Keratinocyte (primary cell): ENCODE measurements at regions not wholly inside any gene's neighbourhood (a gene's known extent, or its start where the extent isn't known, plus 50 kb on each side); places are given as distances from the start of the nearest gene placed in this dataset.

Experiments
- DNase-seq: peaks from one replicate; pipeline ENCODE4 v3.0.0-alpha.2; 2011; ENCODE audit warnings: low read depth, missing footprints, low spot score
- FAIRE-seq: peaks from 2 replicates; lab custom pipeline; 2011; peaks lifted over from hg19 to GRCh38; lab: Jason Lieb, UNC
- H2AFZ ChIP-seq: 2 replicates; pipeline ENCODE4 v1.6.0; 2012; ENCODE audit warnings: low read length, control low read depth, inconsistent platforms; ENCODE audit not compliant: control insufficient read depth
- H3K27ac ChIP-seq: 2 replicates; pipeline ENCODE4 v1.5.1; 2011; ENCODE audit warnings: low read length; ENCODE audit not compliant: control insufficient read depth, insufficient read depth
- H3K27me3 ChIP-seq: 3 replicates; pipeline ENCODE4 v1.6.0; 2011; ENCODE audit warnings: low read length; ENCODE audit not compliant: control insufficient read depth, insufficient read depth; ENCODE audit errors: extremely low read depth
- H3K36me3 ChIP-seq, 2 experiments: 2 replicates in 1 of 2; 3 replicates in 1 of 2; pipeline ENCODE4 v1.5.1; 2011; ENCODE audit warnings: low read length in 2 of 2, mild to moderate bottlenecking in 1 of 2; ENCODE audit not compliant: control insufficient read depth in 2 of 2, insufficient read depth in 2 of 2; ENCODE audit errors: extremely low read depth in 1 of 2
- H3K4me1 ChIP-seq: 3 replicates; pipeline ENCODE4 v1.5.1; 2011; ENCODE audit warnings: low read length; ENCODE audit not compliant: control insufficient read depth, insufficient read depth; ENCODE audit errors: extremely low read depth
- H3K4me2 ChIP-seq: 3 replicates; pipeline ENCODE4 v1.6.0; 2011; ENCODE audit warnings: low read depth, low read length; ENCODE audit not compliant: control insufficient read depth, insufficient read depth; ENCODE audit errors: extremely low read depth
- H3K4me3 ChIP-seq, 3 experiments: fragments of 200-600 bp in 1 of 3; sonication (generic) in 1 of 3; 2 replicates in 2 of 3; 3 replicates in 1 of 3; pipeline ENCODE4 v1.5.1; 2011 to 2016; ENCODE audit warnings: low read length in 3 of 3, mild to moderate bottlenecking in 3 of 3, control low read depth in 2 of 3, inconsistent platforms in 1 of 3, low read depth in 1 of 3, mixed read lengths in 1 of 3, mixed run types in 1 of 3, moderate library complexity in 1 of 3; ENCODE audit not compliant: control insufficient read depth in 2 of 3, insufficient read depth in 2 of 3; ENCODE audit errors: extremely low read depth in 1 of 3
- H3K79me2 ChIP-seq: 2 replicates; pipeline ENCODE4 v1.6.0; 2012; ENCODE audit warnings: low read length; ENCODE audit not compliant: control insufficient read depth, insufficient read depth
- H3K9ac ChIP-seq: 3 replicates; pipeline ENCODE4 v1.6.0; 2011; ENCODE audit warnings: low read length; ENCODE audit not compliant: control insufficient read depth, insufficient read depth; ENCODE audit errors: extremely low read depth
- H3K9me1 ChIP-seq: 3 replicates; pipeline ENCODE4 v1.6.0; 2011; ENCODE audit warnings: low read length; ENCODE audit not compliant: control insufficient read depth, insufficient read depth; ENCODE audit errors: extremely low read depth
- H3K9me3 ChIP-seq: 2 replicates; pipeline ENCODE4 v1.5.1; 2012; ENCODE audit warnings: low read depth, low read length; ENCODE audit not compliant: control insufficient read depth
- H4K20me1 ChIP-seq: 3 replicates; pipeline ENCODE4 v1.6.0; 2011; ENCODE audit warnings: low read length; ENCODE audit not compliant: control insufficient read depth, insufficient read depth; ENCODE audit errors: extremely low read depth
- CTCF ChIP-seq, 3 experiments: IDR thresholded peaks in 1 of 3; conservative IDR thresholded peaks in 1 of 3; optimal IDR thresholded peaks in 1 of 3; 2 replicates in 2 of 3; 3 replicates in 1 of 3; pipeline versions ENCODE3 to v1.5.1; 2011; ENCODE audit warnings: low read length in 3 of 3, mild to moderate bottlenecking in 3 of 3, moderate library complexity in 2 of 3, control low read depth in 1 of 3, inconsistent platforms in 1 of 3; ENCODE audit not compliant: insufficient read depth in 2 of 3; ENCODE audit errors: extremely low read depth in 1 of 3
- EZH2 ChIP-seq: IDR thresholded peaks from one replicate; pipeline ENCODE4 v1.6.1; 2012; ENCODE audit warnings: inconsistent platforms, mild to moderate bottlenecking, low read length, moderate library complexity
- dilution Hi-C: fragments of 300-500 bp; cut with MboI; formaldehyde crosslinking; loops from one replicate; pipeline ENCODE4 v1.7.0; 2020; ENCODE audit warnings: low sequenced_read_pairs; ENCODE audit not compliant: extremely low pct_ligation_motif_present

DNA sequence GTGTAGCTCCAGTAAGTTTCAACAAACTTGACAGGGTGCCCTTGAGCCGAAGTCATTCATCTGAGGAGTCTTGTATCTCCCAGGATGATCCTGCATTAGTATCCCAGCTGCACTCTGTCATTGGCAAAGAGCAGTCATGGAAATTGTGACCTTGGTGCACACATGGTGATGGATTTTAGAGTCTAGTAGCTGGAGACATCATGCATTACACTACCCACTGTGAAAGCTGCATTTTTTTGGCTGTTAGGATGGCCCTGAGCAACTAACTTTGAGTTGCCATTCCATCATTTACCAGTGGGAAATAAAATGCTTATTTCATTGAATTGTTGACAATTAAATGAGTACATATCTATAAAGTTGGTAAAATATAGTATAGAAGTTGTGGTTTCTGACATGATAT, 552.6 kb upstream of the CBLB start:
- no peaks in the 10 kb centered on the region for H3K9me1 ChIP-seq
- H3K27ac ChIP-seq = no peak overlapping the region
- H3K36me3 ChIP-seq = no peaks in the 10 kb centered on the region
- H3K4me1 ChIP-seq = no peaks in the 10 kb centered on the region
- no peak overlapping the region for H3K4me2 ChIP-seq
- TF ChIP-seq CTCF (optimal IDR thresholded peaks at IDR 0.05 in 1 of 3, IDR thresholded peaks at IDR 0.05 in 1 of 3, conservative IDR thresholded peaks at IDR 0.05 in 1 of 3; ENCODE audit: extremely low read depth in 1 of 3, insufficient read depth in 2 of 3, low read length in 3 of 3) (no peak), EZH2 (no peak)
- no peak for DNase-seq
- FAIRE-seq = no peak
- no peaks in the 10 kb centered on the region for H3K79me2 ChIP-seq
- no peak overlapping the region for H3K4me3 ChIP-seq
- H3K27me3 ChIP-seq = no peaks in the 10 kb centered on the region
- no peaks in the 10 kb centered on the region for H3K9me3 ChIP-seq
- dilution Hi-C loops = no loop called here
- no peaks in the 10 kb centered on the region for H4K20me1 ChIP-seq
- no peak overlapping the region for H3K9ac ChIP-seq
- no peak overlapping the region for H2AFZ ChIP-seq

- Histone ChIP-seq H4K20me1 (no peaks in the 10 kb centered on the region), H3K9me1 (no peaks in the 10 kb centered on the region), H3K79me2 (no peaks in the 10 kb centered on the region), H3K36me3 (no peaks in the 10 kb centered on the region), H3K27ac (no peak overlapping the region), H3K9ac (no peak overlapping the region), H3K4me2 (no peak overlapping the region), H3K9me3 (no peaks in the 10 kb centered on the region), H3K4me1 (no peaks in the 10 kb centered on the region), H3K4me3 (no peak overlapping the region), H2AFZ (no peak overlapping the region), H3K27me3 (no peaks in the 10 kb centered on the region)
- FAIRE-seq (no peak), DNase-seq (no peak)
- dilution Hi-C loops = no loop called here
- TF ChIP-seq CTCF (optimal IDR thresholded peaks at IDR 0.05 in 1 of 3, IDR thresholded peaks at IDR 0.05 in 1 of 3, conservative IDR thresholded peaks at IDR 0.05 in 1 of 3; ENCODE audit: extremely low read depth in 1 of 3, insufficient read depth in 2 of 3, low read length in 3 of 3) (no peak), EZH2 (no peak)
These were observed 553.1 kb upstream of the CBLB start for GRCh38 chr3:106421909-106422308.
